Osteocyte (in vitro differentiated cells): ENCODE measurements at regions not wholly inside any gene's neighbourhood (a gene's known extent, or its start where the extent isn't known, plus 50 kb on each side); places are given as distances from the start of the nearest gene placed in this dataset.

ENCODE experiments used
- DNase-seq: peaks from one replicate; pipeline ENCODE4 v3.0.0; 2021; ENCODE audit warnings: mixed read lengths; ENCODE audit not compliant: unreplicated experiment; ENCODE audit errors: extremely low spot score
- H3K27ac Mint-ChIP-seq: one replicate; pipeline ENCODE4 v1.8.0; 2021; ENCODE audit warnings: mild to moderate bottlenecking, mixed read lengths; ENCODE audit not compliant: unreplicated experiment
- H3K27me3 Mint-ChIP-seq: one replicate; pipeline ENCODE4 v1.8.0; 2021; ENCODE audit warnings: mixed read lengths; ENCODE audit not compliant: unreplicated experiment
- H3K36me3 Mint-ChIP-seq: one replicate; pipeline ENCODE4 v1.8.0; 2021; ENCODE audit warnings: mixed read lengths; ENCODE audit not compliant: unreplicated experiment
- H3K4me1 Mint-ChIP-seq: one replicate; pipeline ENCODE4 v1.8.0; 2021; ENCODE audit warnings: mixed read lengths; ENCODE audit not compliant: unreplicated experiment
- H3K4me3 Mint-ChIP-seq: one replicate; pipeline ENCODE4 v1.8.0; 2021; ENCODE audit warnings: mild to moderate bottlenecking, moderate library complexity, mixed read lengths; ENCODE audit not compliant: unreplicated experiment
- H3K9me3 Mint-ChIP-seq: one replicate; pipeline ENCODE4 v1.8.0; 2021; ENCODE audit warnings: mixed read lengths; ENCODE audit not compliant: unreplicated experiment
- TF ChIP-seq, protein P1 (sequence below): fragments of 200-600 bp; sonication (generic); IDR thresholded peaks from 2 replicates; pipeline ENCODE4 v1.5.0; 2021; ENCODE audit warnings: antibody characterized with exemption, mild to moderate bottlenecking, moderate library complexity

DNA sequence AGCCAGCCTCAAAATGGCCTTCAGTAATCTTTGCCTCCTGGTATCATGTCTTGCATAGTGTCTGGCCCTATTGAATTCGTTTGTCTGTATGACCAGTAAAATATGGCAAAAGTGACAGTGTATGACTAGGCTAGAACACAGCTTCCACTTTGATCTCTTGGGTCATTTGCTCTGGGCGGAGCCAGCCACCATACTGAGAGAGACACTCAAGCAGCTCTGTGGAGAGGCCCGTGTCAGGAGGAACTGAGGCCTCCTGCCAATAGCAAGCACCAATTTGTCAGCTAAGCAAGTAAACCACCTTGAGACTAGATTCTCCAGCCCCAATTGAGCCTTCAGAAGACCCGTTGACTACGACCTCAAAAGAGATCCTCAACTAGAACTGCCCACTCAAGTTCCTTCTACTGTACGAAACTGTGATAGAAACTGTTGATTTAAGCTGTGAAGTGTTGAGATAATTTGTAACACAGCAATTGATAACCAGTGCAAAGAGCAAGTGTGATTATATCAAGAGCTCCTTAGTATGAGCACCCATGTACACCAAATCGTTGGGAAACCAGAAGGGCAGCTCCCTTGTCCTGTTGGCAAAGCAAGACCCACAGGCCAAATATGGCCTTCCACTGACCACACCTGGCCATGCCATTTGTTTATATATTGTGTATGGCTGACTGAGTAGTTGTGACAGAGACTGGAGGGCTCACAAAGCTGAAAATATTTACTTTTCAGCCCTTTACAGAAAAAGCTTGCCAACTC lies 52.7 kb upstream of the SERBP1 start:
- Mint-ChIP-seq H3K36me3 (no peaks in the 10 kb centered on the region), H3K4me1 (peaks cover 10% of the 10 kb centered on the region), H3K9me3 (no peaks in the 10 kb centered on the region), H3K27me3 (no peaks in the 10 kb centered on the region), H3K4me3 (no peak overlapping the region), H3K27ac (no peak overlapping the region)
- no peak for DNase-seq
- TF ChIP-seq, protein P1, sequence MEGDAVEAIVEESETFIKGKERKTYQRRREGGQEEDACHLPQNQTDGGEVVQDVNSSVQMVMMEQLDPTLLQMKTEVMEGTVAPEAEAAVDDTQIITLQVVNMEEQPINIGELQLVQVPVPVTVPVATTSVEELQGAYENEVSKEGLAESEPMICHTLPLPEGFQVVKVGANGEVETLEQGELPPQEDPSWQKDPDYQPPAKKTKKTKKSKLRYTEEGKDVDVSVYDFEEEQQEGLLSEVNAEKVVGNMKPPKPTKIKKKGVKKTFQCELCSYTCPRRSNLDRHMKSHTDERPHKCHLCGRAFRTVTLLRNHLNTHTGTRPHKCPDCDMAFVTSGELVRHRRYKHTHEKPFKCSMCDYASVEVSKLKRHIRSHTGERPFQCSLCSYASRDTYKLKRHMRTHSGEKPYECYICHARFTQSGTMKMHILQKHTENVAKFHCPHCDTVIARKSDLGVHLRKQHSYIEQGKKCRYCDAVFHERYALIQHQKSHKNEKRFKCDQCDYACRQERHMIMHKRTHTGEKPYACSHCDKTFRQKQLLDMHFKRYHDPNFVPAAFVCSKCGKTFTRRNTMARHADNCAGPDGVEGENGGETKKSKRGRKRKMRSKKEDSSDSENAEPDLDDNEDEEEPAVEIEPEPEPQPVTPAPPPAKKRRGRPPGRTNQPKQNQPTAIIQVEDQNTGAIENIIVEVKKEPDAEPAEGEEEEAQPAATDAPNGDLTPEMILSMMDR, result no peak

DNA sequence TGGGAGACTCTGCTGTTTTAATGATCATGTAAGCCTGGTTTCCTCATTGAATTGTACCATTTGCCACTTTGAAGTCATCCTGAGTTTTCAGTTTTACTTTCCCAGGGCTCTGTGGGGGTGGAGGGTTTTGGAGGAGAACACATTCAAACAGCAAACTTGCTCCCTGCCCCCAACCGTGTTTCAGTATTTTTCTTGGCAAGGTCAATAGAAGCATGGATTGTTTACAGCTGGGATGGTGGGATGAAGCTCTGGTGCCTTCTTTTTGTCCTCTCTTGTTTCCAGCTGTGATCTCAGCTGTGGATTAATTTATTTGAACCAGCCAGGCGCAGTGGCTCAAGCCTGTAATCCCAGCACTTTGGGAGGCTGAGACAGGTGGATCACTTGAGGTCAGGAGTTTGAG lies 54.3 kb upstream of the SERBP1 start:
- Mint-ChIP-seq H3K36me3 (no peaks in the 10 kb centered on the region), H3K27me3 (no peaks in the 10 kb centered on the region), H3K4me1 (peaks cover 10% of the 10 kb centered on the region), H3K4me3 (no peak overlapping the region), H3K9me3 (no peaks in the 10 kb centered on the region), H3K27ac (no peak overlapping the region)
- TF ChIP-seq, protein P1, result no peak
- DNase-seq, result no peak

DNA sequence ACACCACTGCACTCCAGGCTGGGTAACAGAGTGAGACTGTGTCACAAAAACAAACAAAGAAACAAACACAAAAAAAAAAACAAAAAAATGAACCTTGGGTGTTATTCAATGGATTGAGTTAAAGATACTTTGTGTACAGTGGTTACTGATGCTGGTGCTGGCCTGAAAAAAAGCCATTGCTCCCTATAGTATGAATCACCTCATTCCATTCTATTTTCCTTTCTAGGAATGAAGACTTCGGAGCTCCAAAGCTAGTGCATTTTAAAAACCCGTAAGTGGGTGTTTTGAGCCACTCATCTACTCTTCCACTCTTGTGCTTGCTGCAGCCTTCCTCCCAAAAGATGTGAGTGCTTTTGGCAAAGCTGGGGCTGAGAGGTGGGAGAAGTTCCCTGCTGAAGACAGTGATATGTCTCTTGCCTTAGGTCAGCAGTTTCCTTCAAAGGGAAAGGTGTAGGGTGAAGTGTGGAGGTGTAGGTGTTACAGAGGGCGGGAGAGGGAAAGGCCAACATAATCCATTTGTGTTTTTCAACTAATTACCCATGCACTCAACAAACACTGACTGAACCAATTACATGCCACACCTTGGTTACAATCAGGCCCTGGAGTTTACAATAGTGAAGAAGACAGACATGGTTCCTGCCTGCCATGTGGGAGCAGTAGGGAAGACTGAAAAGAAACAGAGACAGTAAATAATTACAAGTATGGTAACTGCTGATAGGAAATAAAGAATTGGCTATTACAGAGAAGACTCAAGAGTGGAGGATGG lies 55.0 kb upstream of the SERBP1 start:
- Mint-ChIP-seq H3K4me3 (no peak overlapping the region), H3K27me3 (no peaks in the 10 kb centered on the region), H3K4me1 (peaks cover 10% of the 10 kb centered on the region), H3K27ac (no peak overlapping the region), H3K36me3 (no peaks in the 10 kb centered on the region), H3K9me3 (no peaks in the 10 kb centered on the region)
- TF ChIP-seq, protein P1, result no peak
- DNase-seq, result no peak

DNA sequence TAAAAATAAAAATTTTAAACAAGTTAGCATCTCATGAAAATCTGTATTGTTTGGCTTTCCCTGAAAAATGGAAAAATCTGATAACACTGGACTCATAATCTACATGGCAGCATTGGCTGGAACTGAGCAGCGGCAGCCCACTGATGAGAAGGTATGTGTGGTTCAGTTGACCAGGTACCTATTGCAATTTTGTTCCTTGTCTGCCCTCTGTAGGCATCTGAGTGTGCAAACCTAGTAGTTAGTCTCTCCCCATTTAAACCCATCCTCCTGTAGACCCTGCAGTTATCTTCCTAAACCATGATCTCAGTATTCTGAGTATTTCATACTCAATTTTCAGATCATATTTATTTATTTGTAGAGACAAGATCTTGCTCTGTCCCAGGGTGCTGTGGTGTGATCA lies 59.4 kb upstream of the SERBP1 start:
- Mint-ChIP-seq H3K27ac (no peak overlapping the region), H3K9me3 (no peaks in the 10 kb centered on the region), H3K4me3 (no peak overlapping the region), H3K4me1 (peaks cover 5% of the 10 kb centered on the region), H3K36me3 (no peaks in the 10 kb centered on the region), H3K27me3 (peaks cover 2% of the 10 kb centered on the region)
- TF ChIP-seq, protein P1, result peak; percentile 49
- no peak for DNase-seq

DNA sequence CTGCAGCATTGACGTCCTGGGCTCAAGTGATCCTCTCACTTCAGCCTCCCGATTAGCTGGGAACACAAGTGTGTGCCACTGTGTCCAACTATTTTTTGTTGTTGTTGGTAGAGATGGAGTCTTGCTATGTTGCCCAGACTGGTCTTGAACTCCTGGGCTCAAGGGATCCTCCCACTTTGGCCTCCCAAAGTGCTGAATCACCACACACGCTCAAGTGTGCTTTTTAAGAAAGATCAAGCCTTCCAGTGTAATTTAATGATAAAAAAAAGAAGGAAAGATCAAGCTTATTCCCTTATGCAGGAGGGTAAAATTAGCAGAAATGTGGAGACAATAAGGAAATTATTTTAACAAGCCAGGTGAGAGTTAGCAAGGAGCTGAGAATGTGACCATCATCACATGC lies 61.1 kb upstream of the SERBP1 start:
- H3K4me1 Mint-ChIP-seq, result no peaks in the 10 kb centered on the region
- peaks cover 2% of the 10 kb centered on the region for H3K27me3 Mint-ChIP-seq
- no peaks in the 10 kb centered on the region for H3K9me3 Mint-ChIP-seq
- no peak overlapping the region for H3K4me3 Mint-ChIP-seq
- no peak for DNase-seq
- H3K27ac Mint-ChIP-seq, result no peak overlapping the region
- no peaks in the 10 kb centered on the region for H3K36me3 Mint-ChIP-seq
- TF ChIP-seq, protein P1, result no peak
